IMR-90 (cell line): ENCODE measurements at regions not wholly inside any gene's neighbourhood (a gene's known extent, or its start where the extent isn't known, plus 50 kb on each side); places are given as distances from the start of the nearest gene placed in this dataset.

Experiments
- ATAC-seq: fragments of 200-7000 bp; cut with Tn5 transposase; 2 replicates; pipeline ENCODE4 v1.9.1; 2020; ENCODE audit warnings: low read depth, mild to moderate bottlenecking, moderate library complexity
- BruUV-seq: library from RNA; stranded (reverse); fragments of 400-500 nt; replicated peaks from 2 replicates; lab custom pipeline; 2021; lab: Mats Ljungman, UMichigan
- CTCF ChIA-PET: fragments of 300-600 bp; formaldehyde crosslinking; extraction: SDS; loops from one replicate; lab custom pipeline; 2021; ENCODE audit warnings: antibody characterized with exemption; lab: Yijun Ruan, JAX
- POLR2A ChIA-PET: fragments of 300-600 bp; sonication (Branson Sonifier 250); formaldehyde crosslinking; loops from one replicate; lab custom pipeline; 2022; ENCODE audit warnings: antibody characterized with exemption; ENCODE audit not compliant: unreplicated experiment; lab: Charles Lee
- DNase-seq: peaks from one replicate; pipeline ENCODE4 v3.0.0; 2013
- H2AFZ ChIP-seq: replicated peaks from 2 replicates; pipeline ENCODE3; 2013; ENCODE audit warnings: low read length, mild to moderate bottlenecking; ENCODE audit not compliant: poor library complexity
- H2AK5ac ChIP-seq: 2 replicates; pipeline ENCODE4 v1.6.1; 2013; ENCODE audit warnings: low read depth, low read length, inconsistent platforms
- H2AK9ac ChIP-seq: replicated peaks from 2 replicates; pipeline ENCODE3; 2013; ENCODE audit warnings: mild to moderate bottlenecking, low read depth, low read length, moderate library complexity; ENCODE audit not compliant: poor library complexity
- H2BK120ac ChIP-seq: 2 replicates; pipeline ENCODE4 v1.6.1; 2013; ENCODE audit warnings: low read depth, low read length, inconsistent platforms
- H2BK15ac ChIP-seq: 3 replicates; pipeline ENCODE4 v1.6.1; 2013; ENCODE audit warnings: low read depth, low read length, inconsistent platforms
- H2BK20ac ChIP-seq: 2 replicates; pipeline ENCODE4 v1.6.1; 2013; ENCODE audit warnings: low read depth, mild to moderate bottlenecking, inconsistent platforms, low read length, moderate library complexity
- H2BK5ac ChIP-seq: 2 replicates; pipeline ENCODE4 v1.6.1; 2013; ENCODE audit warnings: mild to moderate bottlenecking, low read depth, low read length, inconsistent platforms; ENCODE audit not compliant: poor library complexity, severe bottlenecking
- H3K14ac ChIP-seq: replicated peaks from 2 replicates; pipeline ENCODE4 v1.6.1; 2013; ENCODE audit warnings: low read depth, low read length, inconsistent platforms
- H3K18ac ChIP-seq: 2 replicates; pipeline ENCODE4 v1.6.1; 2013; ENCODE audit warnings: low read depth, low read length, control low read depth
- H3K23ac ChIP-seq: 2 replicates; pipeline ENCODE4 v1.6.1; 2013; ENCODE audit warnings: low read depth, low read length, inconsistent platforms
- H3K27ac ChIP-seq: 2 replicates; pipeline ENCODE4 v1.5.1; 2013; ENCODE audit warnings: mild to moderate bottlenecking, control low read depth, low read length; ENCODE audit not compliant: insufficient read depth
- H3K27me3 ChIP-seq: 2 replicates; pipeline ENCODE4 v1.6.1; 2013; ENCODE audit warnings: low read length; ENCODE audit not compliant: control insufficient read depth, insufficient read depth
- H3K36me3 ChIP-seq: 2 replicates; pipeline ENCODE4 v1.6.1; 2013; ENCODE audit warnings: low read length, mixed read lengths; ENCODE audit not compliant: control insufficient read depth, insufficient read depth
- H3K4ac ChIP-seq: 2 replicates; pipeline ENCODE4 v1.6.1; 2013; ENCODE audit warnings: low read depth, low read length, inconsistent platforms
- H3K4me1 ChIP-seq: 2 replicates; pipeline ENCODE4 v1.6.1; 2013; ENCODE audit warnings: low read length, mixed read lengths; ENCODE audit not compliant: control insufficient read depth, insufficient read depth
- H3K4me2 ChIP-seq: 2 replicates; pipeline ENCODE4 v1.6.1; 2013; ENCODE audit warnings: low read depth, mild to moderate bottlenecking, control low read depth, low read length, moderate library complexity
- H3K4me3 ChIP-seq: 2 replicates; pipeline ENCODE4 v1.5.1; 2013; ENCODE audit warnings: low read depth, mild to moderate bottlenecking, control low read depth, low read length, moderate library complexity; ENCODE audit not compliant: insufficient read depth
- H3K56ac ChIP-seq: 2 replicates; pipeline ENCODE4 v1.6.1; 2013; ENCODE audit warnings: low read length, inconsistent platforms; ENCODE audit not compliant: insufficient read depth; ENCODE audit errors: extremely low read depth
- H3K79me1 ChIP-seq, 2 experiments: 2 replicates each; pipeline ENCODE4 v1.6.1; 2013; ENCODE audit warnings: low read length in 2 of 2, inconsistent platforms in 1 of 2, low read depth in 1 of 2
- H3K9ac ChIP-seq: 2 replicates; pipeline ENCODE4 v1.6.1; 2013; ENCODE audit warnings: low read depth, low read length, control low read depth
- H3K9me1 ChIP-seq: 2 replicates; pipeline ENCODE4 v1.6.1; 2013; ENCODE audit warnings: low read length, inconsistent platforms; ENCODE audit not compliant: insufficient read depth
- H3K9me3 ChIP-seq: 2 replicates; pipeline ENCODE4 v1.6.1; 2013; ENCODE audit warnings: low read length; ENCODE audit not compliant: control insufficient read depth, insufficient read depth
- H4K20me1 ChIP-seq: 2 replicates; pipeline ENCODE4 v1.6.1; 2013; ENCODE audit warnings: low read length, inconsistent platforms; ENCODE audit not compliant: insufficient read depth
- H4K5ac ChIP-seq: 2 replicates; pipeline ENCODE4 v1.6.1; 2013; ENCODE audit warnings: mild to moderate bottlenecking, low read depth, low read length, control low read depth
- H4K8ac ChIP-seq, 2 experiments: 2 replicates each; pipeline ENCODE4 v1.6.1; 2013; ENCODE audit warnings: low read depth in 2 of 2, low read length in 2 of 2, control low read depth in 1 of 2, inconsistent platforms in 1 of 2
- H4K91ac ChIP-seq: 2 replicates; pipeline ENCODE4 v1.6.1; 2013; ENCODE audit warnings: low read depth, low read length, inconsistent platforms; ENCODE audit not compliant: insufficient read depth
- BHLHE40 ChIP-seq: fragments of 150-350 bp; IDR thresholded peaks from 2 replicates; pipeline ENCODE4 v1.6.1; 2016; ENCODE audit warnings: mild to moderate bottlenecking, low read depth, low read length
- CEBPB ChIP-seq: IDR thresholded peaks from 2 replicates; pipeline ENCODE4 v1.6.1; 2012; ENCODE audit warnings: low read depth, low read length, improper control_type of control experiment
- CHD1 ChIP-seq: IDR thresholded peaks from 2 replicates; pipeline ENCODE4 v1.6.1; 2012; ENCODE audit warnings: low read depth, low read length, improper control_type of control experiment
- FOS ChIP-seq: fragments of 150-350 bp; IDR thresholded peaks from 2 replicates; pipeline ENCODE4 v1.6.1; 2016; ENCODE audit warnings: low read depth, low read length
- MAZ ChIP-seq: IDR thresholded peaks from 2 replicates; pipeline ENCODE4 v1.6.1; 2012; ENCODE audit warnings: low read depth, mild to moderate bottlenecking, low read length, improper control_type of control experiment, moderate library complexity, borderline replicate concordance
- MXI1 ChIP-seq: IDR thresholded peaks from 2 replicates; pipeline ENCODE4 v1.6.1; 2012; ENCODE audit warnings: low read depth, mild to moderate bottlenecking, low read length, moderate library complexity, borderline replicate concordance
- NFE2L2 ChIP-seq: fragments of 150-350 bp; IDR thresholded peaks from 2 replicates; pipeline ENCODE4 v1.6.1; 2016; ENCODE audit warnings: low read depth, mild to moderate bottlenecking, low read length
- POLR2A ChIP-seq: IDR thresholded peaks from 2 replicates; pipeline ENCODE4 v1.6.1; 2012; ENCODE audit warnings: mild to moderate bottlenecking, low read depth, low read length
- RAD21 ChIP-seq: IDR thresholded peaks from 2 replicates; pipeline ENCODE4 v1.6.1; 2012; ENCODE audit warnings: low read length, improper control_type of control experiment
- RCOR1 ChIP-seq: IDR thresholded peaks from 2 replicates; pipeline ENCODE4 v1.6.1; 2012; ENCODE audit warnings: mild to moderate bottlenecking, low read length, improper control_type of control experiment; ENCODE audit not compliant: insufficient replicate concordance
- SMC3 ChIP-seq: fragments of 150-350 bp; IDR thresholded peaks from 2 replicates; pipeline ENCODE4 v1.6.1; 2016; ENCODE audit warnings: low read depth, mild to moderate bottlenecking, antibody characterized with exemption, low read length, moderate library complexity
- WGBS, 2 experiments: methylation state at CpG; one replicate each; pipeline versions ENCODE4 v1.1.5 to v1.1.7; 2013; ENCODE audit warnings: missing lambda C conversion rate in 2 of 2; ENCODE audit not compliant: insufficient read length in 1 of 2; ENCODE audit errors: extremely low coverage in 2 of 2; 5-methylcytosine and 5-hydroxymethylcytosine counted together
- dilution Hi-C: fragments of 300-500 bp; cut with HindIII; formaldehyde crosslinking; loops from one replicate; pipeline ENCODE4 v1.14.3; 2018; ENCODE audit warnings: low sequenced_read_pairs; ENCODE audit not compliant: unreplicated experiment
- in situ Hi-C: fragments of 300-500 bp; cut with MboI; formaldehyde crosslinking; loops from 3 replicates; pipeline ENCODE4 v1.14.3; 2019; ENCODE audit warnings: low sequenced_read_pairs, inconsistent platforms, mixed read lengths
- intact Hi-C: fragments of 100-400 bp; cut with micrococcal nuclease; formaldehyde crosslinking; loops from 2 replicates; pipeline ENCODE4 v1.10.0; 2022
- TF ChIP-seq, protein P1 (sequence below): fragments of 150-350 bp; IDR thresholded peaks from 2 replicates; pipeline ENCODE4 v1.6.1; 2017; ENCODE audit warnings: mild to moderate bottlenecking, antibody characterized with exemption, low read length, low read depth
- TF ChIP-seq, protein P2 (sequence below): conservative IDR thresholded peaks from 2 replicates; pipeline ENCODE4 v1.5.1; 2012; ENCODE audit warnings: mild to moderate bottlenecking, low read depth, low read length, improper control_type of control experiment
- TF ChIP-seq, protein P3 (sequence below): fragments of 150-350 bp; IDR thresholded peaks from 2 replicates; pipeline ENCODE4 v1.6.1; 2016; ENCODE audit warnings: low read depth, mild to moderate bottlenecking, low read length, moderate library complexity, borderline replicate concordance

DNA sequence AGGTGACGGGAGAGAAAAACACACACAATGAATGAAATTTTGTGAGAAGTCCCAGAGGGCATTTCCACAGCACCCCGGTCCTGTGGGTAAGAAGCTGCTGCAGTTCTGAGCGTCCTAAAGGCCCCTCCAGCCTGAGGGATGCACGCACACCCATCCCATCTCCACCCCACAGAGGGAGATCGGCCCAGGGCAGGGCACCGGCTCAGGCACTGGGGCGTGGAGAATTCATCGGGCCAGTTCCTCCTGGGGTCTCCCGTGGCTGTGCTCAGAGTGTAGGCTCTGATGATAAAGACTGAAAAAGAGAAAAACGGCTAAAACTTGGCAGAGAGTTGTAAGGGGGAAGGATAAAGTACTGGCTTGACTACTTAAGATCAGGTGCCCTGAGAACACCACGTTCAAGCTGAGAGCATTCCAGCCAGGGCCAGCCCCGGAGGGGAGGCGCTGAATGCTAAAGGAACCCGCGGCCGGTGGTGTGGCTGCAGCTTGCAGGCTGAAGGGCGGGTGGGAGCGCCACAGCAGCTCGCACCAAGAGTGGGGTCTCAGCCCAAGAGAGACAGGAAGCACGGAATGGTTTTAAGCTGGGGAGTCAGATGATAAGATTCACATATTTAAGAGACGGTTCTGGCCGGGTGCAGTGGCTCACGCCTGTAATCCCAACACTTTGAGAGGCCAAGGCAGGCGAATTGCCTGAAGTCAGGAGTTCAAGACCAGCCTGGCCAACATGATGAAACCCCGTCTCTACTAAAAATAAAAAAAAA is 121.9 kb upstream of the SPACA7 start:
- Histone ChIP-seq H4K91ac (no peak overlapping the region), H3K14ac (no peak overlapping the region), H4K20me1 (no peaks in the 10 kb centered on the region), H3K9ac (no peak overlapping the region), H2BK20ac (no peak overlapping the region), H3K23ac (no peak overlapping the region), H3K27me3 (no peaks in the 10 kb centered on the region), H4K8ac (no peak overlapping the region), H3K36me3 (no peaks in the 10 kb centered on the region), H4K5ac (no peak overlapping the region), H3K4me1 (no peaks in the 10 kb centered on the region), H3K18ac (no peak overlapping the region), H2BK5ac (no peak overlapping the region), H3K79me1 (no peaks in the 10 kb centered on the region), H3K9me1 (no peaks in the 10 kb centered on the region), H2AFZ (no peak overlapping the region), H3K4me2 (no peak overlapping the region), H2AK5ac (no peak overlapping the region), H3K27ac (no peak overlapping the region), H3K4ac (no peak overlapping the region), H3K9me3 (peaks cover 65% of the 10 kb centered on the region), H3K4me3 (no peak overlapping the region), H2AK9ac (no peak overlapping the region), H2BK15ac (no peak overlapping the region), H2BK120ac (no peak overlapping the region), H3K56ac (no peak overlapping the region)
- CTCF ChIA-PET, result no interaction called here
- dilution Hi-C loops, result no loop called here
- POLR2A ChIA-PET, result no interaction called here
- no peak for DNase-seq
- intact Hi-C loops, result no loop called here
- in situ Hi-C loops, result no loop called here
- TF ChIP-seq RCOR1 (no peak), CEBPB (no peak), MXI1 (no peak), SMC3 (no peak), MAZ (no peak), RAD21 (no peak), FOS (no peak), NFE2L2 (no peak), BHLHE40 (no peak), POLR2A (no peak), CHD1 (no peak)
- TF ChIP-seq, protein P1, sequence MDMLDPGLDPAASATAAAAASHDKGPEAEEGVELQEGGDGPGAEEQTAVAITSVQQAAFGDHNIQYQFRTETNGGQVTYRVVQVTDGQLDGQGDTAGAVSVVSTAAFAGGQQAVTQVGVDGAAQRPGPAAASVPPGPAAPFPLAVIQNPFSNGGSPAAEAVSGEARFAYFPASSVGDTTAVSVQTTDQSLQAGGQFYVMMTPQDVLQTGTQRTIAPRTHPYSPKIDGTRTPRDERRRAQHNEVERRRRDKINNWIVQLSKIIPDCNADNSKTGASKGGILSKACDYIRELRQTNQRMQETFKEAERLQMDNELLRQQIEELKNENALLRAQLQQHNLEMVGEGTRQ, result no peak
- TF ChIP-seq, protein P2, sequence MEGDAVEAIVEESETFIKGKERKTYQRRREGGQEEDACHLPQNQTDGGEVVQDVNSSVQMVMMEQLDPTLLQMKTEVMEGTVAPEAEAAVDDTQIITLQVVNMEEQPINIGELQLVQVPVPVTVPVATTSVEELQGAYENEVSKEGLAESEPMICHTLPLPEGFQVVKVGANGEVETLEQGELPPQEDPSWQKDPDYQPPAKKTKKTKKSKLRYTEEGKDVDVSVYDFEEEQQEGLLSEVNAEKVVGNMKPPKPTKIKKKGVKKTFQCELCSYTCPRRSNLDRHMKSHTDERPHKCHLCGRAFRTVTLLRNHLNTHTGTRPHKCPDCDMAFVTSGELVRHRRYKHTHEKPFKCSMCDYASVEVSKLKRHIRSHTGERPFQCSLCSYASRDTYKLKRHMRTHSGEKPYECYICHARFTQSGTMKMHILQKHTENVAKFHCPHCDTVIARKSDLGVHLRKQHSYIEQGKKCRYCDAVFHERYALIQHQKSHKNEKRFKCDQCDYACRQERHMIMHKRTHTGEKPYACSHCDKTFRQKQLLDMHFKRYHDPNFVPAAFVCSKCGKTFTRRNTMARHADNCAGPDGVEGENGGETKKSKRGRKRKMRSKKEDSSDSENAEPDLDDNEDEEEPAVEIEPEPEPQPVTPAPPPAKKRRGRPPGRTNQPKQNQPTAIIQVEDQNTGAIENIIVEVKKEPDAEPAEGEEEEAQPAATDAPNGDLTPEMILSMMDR, result no peak
- TF ChIP-seq, protein P3, sequence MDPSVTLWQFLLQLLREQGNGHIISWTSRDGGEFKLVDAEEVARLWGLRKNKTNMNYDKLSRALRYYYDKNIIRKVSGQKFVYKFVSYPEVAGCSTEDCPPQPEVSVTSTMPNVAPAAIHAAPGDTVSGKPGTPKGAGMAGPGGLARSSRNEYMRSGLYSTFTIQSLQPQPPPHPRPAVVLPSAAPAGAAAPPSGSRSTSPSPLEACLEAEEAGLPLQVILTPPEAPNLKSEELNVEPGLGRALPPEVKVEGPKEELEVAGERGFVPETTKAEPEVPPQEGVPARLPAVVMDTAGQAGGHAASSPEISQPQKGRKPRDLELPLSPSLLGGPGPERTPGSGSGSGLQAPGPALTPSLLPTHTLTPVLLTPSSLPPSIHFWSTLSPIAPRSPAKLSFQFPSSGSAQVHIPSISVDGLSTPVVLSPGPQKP, result no peak
- no peak for ATAC-seq
- 63% methylated on average over 9 of the region's 25 CpGs; no CpG with 5 or more reads in 1 of the 2 experiments for WGBS, 2 experiments
- no TSS peak for BruUV-seq
